Upper lobe of right lung (tissue), 1 donor: ENCODE measurements at regions not wholly inside any gene's neighbourhood (a gene's known extent, or its start where the extent isn't known, plus 50 kb on each side); places are given as distances from the start of the nearest gene placed in this dataset.

ENCODE experiments used
- ATAC-seq: fragments of 200-7000 bp; cut with Tn5 transposase; one replicate; pipeline ENCODE4 v1.9.1; 2020; ENCODE audit warnings: mild to moderate bottlenecking, moderate library complexity
- DNase-seq: peaks from one replicate; pipeline ENCODE4 v3.0.0-alpha.2; 2020
- H3K27ac ChIP-seq: fragments of 200-600 bp; one replicate; pipeline ENCODE4 v1.8.0; 2022
- H3K27me3 ChIP-seq: fragments of 200-600 bp; one replicate; pipeline ENCODE4 v1.8.0; 2022; ENCODE audit warnings: mild to moderate bottlenecking
- H3K36me3 ChIP-seq: fragments of 200-600 bp; one replicate; pipeline ENCODE4 v1.8.0; 2022
- H3K4me1 ChIP-seq: fragments of 200-600 bp; one replicate; pipeline ENCODE4 v1.8.0; 2022
- H3K4me3 ChIP-seq: fragments of 200-600 bp; one replicate; pipeline ENCODE4 v1.8.0; 2022; ENCODE audit warnings: mild to moderate bottlenecking
- H3K9me3 ChIP-seq: fragments of 200-600 bp; one replicate; pipeline ENCODE4 v1.8.0; 2022
- CTCF ChIP-seq: fragments of 200-600 bp; IDR thresholded peaks from one replicate; pipeline ENCODE4 v1.8.0; 2022; ENCODE audit warnings: antibody characterized with exemption
- intact Hi-C: fragments of 100-400 bp; cut with DNase I; formaldehyde crosslinking; loops from one replicate; pipeline ENCODE4 v1.11.0; 2022
- donor health status: DM: no; HTN: yes; CAD: no; lungs with severe emphysema.

- Histone ChIP-seq H3K27me3 (no peaks in the 10 kb centered on the region), H3K4me1 (peaks cover 8% of the 10 kb centered on the region), H3K4me3 (no peak overlapping the region), H3K9me3 (no peaks in the 10 kb centered on the region), H3K36me3 (peaks cover 4% of the 10 kb centered on the region), H3K27ac (no peak overlapping the region)
- intact Hi-C loops: no loop called here
- TF ChIP-seq CTCF: no peak
- DNase-seq (no peak), ATAC-seq (no peak)
These were observed 61.4 kb upstream of the ZCCHC13 start for GRCh38 chrX:74242484-74243138.

GRCh38 chrX:74242050-74242449 is 61.9 kb upstream of the ZCCHC13 start:
- H3K9me3 ChIP-seq: no peaks in the 10 kb centered on the region
- ATAC-seq: no peak
- H3K4me3 ChIP-seq: no peak overlapping the region
- no peaks in the 10 kb centered on the region for H3K27me3 ChIP-seq
- H3K36me3 ChIP-seq: peaks cover 4% of the 10 kb centered on the region
- intact Hi-C loops: no loop called here
- no peak overlapping the region for H3K27ac ChIP-seq
- DNase-seq: no peak
- H3K4me1 ChIP-seq: peaks cover 8% of the 10 kb centered on the region
- TF ChIP-seq CTCF: no peak

DNA sequence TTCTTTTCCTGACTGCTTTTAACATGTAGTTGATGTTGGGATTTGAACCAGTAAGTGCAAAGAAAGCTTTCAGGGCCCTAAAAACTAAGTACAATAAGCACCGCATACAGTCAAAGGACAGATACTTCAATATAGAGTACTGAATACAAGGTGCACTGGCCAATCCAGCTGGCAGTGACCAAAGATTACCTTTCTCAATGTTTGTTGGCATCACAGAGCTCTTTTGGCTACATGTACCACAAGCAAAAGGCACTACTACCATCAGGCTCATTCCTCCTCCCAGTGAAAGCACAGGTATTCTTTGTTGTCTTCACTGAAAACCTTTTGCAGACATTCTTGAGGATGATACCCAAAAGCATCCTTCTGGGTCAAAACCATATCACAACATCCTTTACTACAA is 65.2 kb upstream of the ZCCHC13 start:
- Histone ChIP-seq H3K9me3 (no peaks in the 10 kb centered on the region), H3K36me3 (no peaks in the 10 kb centered on the region), H3K27me3 (no peaks in the 10 kb centered on the region), H3K4me1 (peaks cover 8% of the 10 kb centered on the region), H3K27ac (no peak overlapping the region), H3K4me3 (no peak overlapping the region)
- DNase-seq: no peak
- intact Hi-C loops: no loop called here
- no peak for TF ChIP-seq CTCF
- ATAC-seq: no peak

- no peaks in the 10 kb centered on the region for H3K4me1 ChIP-seq
These were observed 69.2 kb upstream of the ZCCHC13 start for GRCh38 chrX:74234818-74235217.

DNA sequence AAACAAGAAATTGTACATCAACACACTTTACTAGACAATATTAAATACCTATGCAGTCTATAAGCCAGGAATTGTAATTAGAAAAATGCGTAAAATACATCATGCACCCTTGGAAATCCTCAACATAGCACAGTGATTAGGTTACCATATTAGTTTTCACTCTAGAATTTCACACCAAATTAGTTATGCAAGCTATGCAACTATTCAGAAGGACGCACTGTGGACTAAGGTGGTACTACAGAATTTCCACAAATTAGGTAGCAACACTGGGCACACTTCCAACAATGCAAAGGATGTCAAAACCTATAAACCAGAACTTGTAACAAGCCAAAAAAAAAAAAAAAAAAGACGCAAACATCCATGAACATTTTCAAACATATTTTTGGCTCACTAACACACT is 71.1 kb upstream of the ZCCHC13 start:
- DNase-seq (no peak), ATAC-seq (no peak)
- no peaks in the 10 kb centered on the region for H3K4me1 ChIP-seq
- no peaks in the 10 kb centered on the region for H3K27me3 ChIP-seq
- intact Hi-C loops: no loop called here
- no peaks in the 10 kb centered on the region for H3K9me3 ChIP-seq
- H3K4me3 ChIP-seq: no peak overlapping the region
- no peaks in the 10 kb centered on the region for H3K36me3 ChIP-seq
- no peak overlapping the region for H3K27ac ChIP-seq
- TF ChIP-seq CTCF: no peak

More at GRCh38 chrX:74234818-74235217, 69.2 kb upstream of the ZCCHC13 start:
- intact Hi-C loops: no loop called here
- DNase-seq (no peak), ATAC-seq (no peak)
- Histone ChIP-seq H3K36me3 (no peaks in the 10 kb centered on the region), H3K4me3 (no peak overlapping the region), H3K9me3 (no peaks in the 10 kb centered on the region), H3K27me3 (no peaks in the 10 kb centered on the region), H3K27ac (no peak overlapping the region)
- TF ChIP-seq CTCF: no peak

DNA sequence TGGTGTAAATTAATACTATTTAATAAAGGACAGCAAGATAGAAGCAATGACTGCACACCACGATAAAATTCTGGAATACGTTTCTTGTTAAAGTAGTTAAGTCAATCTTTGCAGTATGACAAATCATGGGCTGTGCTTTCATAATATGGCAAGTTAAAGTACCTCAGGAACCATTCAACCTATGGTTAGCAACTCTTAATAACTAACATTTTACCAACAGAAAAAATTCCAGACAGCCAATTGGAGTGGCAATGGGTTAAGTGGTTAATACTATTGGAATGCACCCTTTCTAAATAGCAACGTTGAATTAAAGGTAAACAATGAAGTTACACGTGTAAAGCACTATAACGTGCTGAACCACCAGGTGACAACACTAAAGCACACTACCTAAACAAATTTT is 72.4 kb upstream of the ZCCHC13 start:
- no peaks in the 10 kb centered on the region for H3K27me3 ChIP-seq

More for the DNA sequence above, 72.4 kb upstream of the ZCCHC13 start:
- H3K27ac ChIP-seq: no peak overlapping the region
- no peaks in the 10 kb centered on the region for H3K36me3 ChIP-seq
- no peak for TF ChIP-seq CTCF
- H3K4me3 ChIP-seq: no peak overlapping the region
- intact Hi-C loops: no loop called here
- H3K9me3 ChIP-seq: no peaks in the 10 kb centered on the region
- ATAC-seq (no peak), DNase-seq (no peak)
- no peaks in the 10 kb centered on the region for H3K4me1 ChIP-seq
